ENCODE measurements at regions not wholly inside any gene's neighbourhood (a gene's known extent, or its start where the extent isn't known, plus 50 kb on each side); places are given as distances from the start of the nearest gene placed in this dataset.

- 0% methylated on average over 2 of the region's 2 CpGs for WGBS (ENCODE audit: insufficient coverage, insufficient replicate concordance, low lambda C conversion rate, missing lambda C conversion rate)
Measured at GRCh38 chr4:110869114-110869513, 246.2 kb upstream of the PITX2 start.

More at GRCh38 chr4:110869114-110869513, 246.2 kb upstream of the PITX2 start:
- no peak for DNase-seq (ENCODE audit: low read depth, low spot score)
- intact Hi-C loops (cut with micrococcal nuclease; ENCODE audit: unreplicated experiment), result no loop called here
- no peak overlapping the region for H3K27ac ChIP-seq (ENCODE audit: control insufficient read depth, insufficient read depth)
- no peaks in the 10 kb centered on the region for H3K79me2 ChIP-seq (ENCODE audit: control insufficient read depth, insufficient read depth, low read length)
- ChIA-PET POLR2A (no interaction called here), CTCF (no interaction called here), RAD21 (ENCODE audit: unreplicated experiment) (no interaction called here), SMC1A (ENCODE audit: uncharacterized antibody, unreplicated experiment) (no interaction called here)
- H3K4me2 ChIP-seq (ENCODE audit: control insufficient read depth, insufficient read depth), result no peak overlapping the region
- peaks cover 6% of the 10 kb centered on the region; the same call in 1 of the 2 replicates for H3K4me1 ChIP-seq (ENCODE audit: control insufficient read depth, insufficient read depth, low read length)
- H3K4me3 ChIP-seq, result no peak overlapping the region
- FAIRE-seq, result no peak
- H2AFZ ChIP-seq (ENCODE audit: control insufficient read depth, low read depth, low read length), result no peak overlapping the region
- no peak overlapping the region for H3K9ac ChIP-seq (ENCODE audit: control insufficient read depth, insufficient read depth, low read length)
- H3K9me3 ChIP-seq (replicated peaks; ENCODE audit: control insufficient read depth, insufficient read depth, low read length), result no peaks in the 10 kb centered on the region
- H3K36me3 ChIP-seq (ENCODE audit: control insufficient read depth in 2 of 2, insufficient read depth in 2 of 2, low read length in 1 of 2), result no peaks in the 10 kb centered on the region
- in situ Hi-C loops (cut with MboI), result loop anchor here (25.0 kb wide), 1 partner anchor 1168 kb away; no protein-coding TSS in a partner anchor
- no peaks in the 10 kb centered on the region for H3K27me3 ChIP-seq (replicated peaks in 1 of 2; ENCODE audit: control insufficient read depth in 2 of 2, insufficient read depth in 2 of 2, low read length in 1 of 2)
- no TSS peak for BruUV-seq (replicated peaks)
- no peak for ATAC-seq
- TF ChIP-seq MEF2B (IDR thresholded peaks at IDR 0.05; ENCODE audit: partially characterized antibody, poor library complexity, severe bottlenecking) (no peak), GABPA (IDR thresholded peaks at IDR 0.05; ENCODE audit: low read depth) (no peak), TARDBP (IDR thresholded peaks at IDR 0.05; ENCODE audit: borderline replicate concordance) (no peak), RELA (IDR thresholded peaks at IDR 0.05; ENCODE audit: borderline replicate concordance, partially characterized antibody) (no peak), MYB (IDR thresholded peaks at IDR 0.05; ENCODE audit: borderline replicate concordance, low read depth, low read length) (no peak), BHLHE40 (IDR thresholded peaks at IDR 0.05; ENCODE audit: borderline replicate concordance in 1 of 2, low read depth in 2 of 2, low read length in 1 of 2) (no peak), POU2F2 (IDR thresholded peaks at IDR 0.05; ENCODE audit: borderline replicate concordance, low read depth, low read length) (no peak), SMC3 (IDR thresholded peaks at IDR 0.05; ENCODE audit: borderline replicate concordance, low read length) (no peak), REST (IDR thresholded peaks at IDR 0.05; ENCODE audit: low read depth, low read length) (no peak), FOS (IDR thresholded peaks at IDR 0.05; ENCODE audit: borderline replicate concordance, extremely low read depth, insufficient read length) (no peak), BCL3 (IDR thresholded peaks at IDR 0.05; ENCODE audit: borderline replicate concordance, insufficient read depth, low read depth, low read length, poor library complexity, severe bottlenecking) (no peak), SKIL (IDR thresholded peaks at IDR 0.05; ENCODE audit: low read depth, poor library complexity, severe bottlenecking) (no peak)
- H4K20me1 ChIP-seq (ENCODE audit: control insufficient read depth, insufficient read depth), result no peaks in the 10 kb centered on the region
